Naive thymus-derived CD4-positive, alpha-beta T cell (primary cell): ENCODE measurements at regions not wholly inside any gene's neighbourhood (a gene's known extent, or its start where the extent isn't known, plus 50 kb on each side); places are given as distances from the start of the nearest gene placed in this dataset.
A peak's percentile ranks its signal among the peaks of the same experiment; 100 is the strongest.

Source experiments
- ATAC-seq: fragments of 150-1000 bp; cut with Tn5 transposase; 2 replicates; pipeline ENCODE4 v1.10.0; 2021; ENCODE audit warnings: mild to moderate bottlenecking, moderate library complexity
- CTCF ChIA-PET: fragments of 350-600 bp; sonication (Branson Sonifier 250); formaldehyde crosslinking; loops from one replicate; lab custom pipeline; 2021; ENCODE audit warnings: antibody characterized with exemption; lab: Charles Lee
- POLR2A ChIA-PET: fragments of 350-600 bp; sonication (Branson Sonifier 250); formaldehyde crosslinking; loops from one replicate; lab custom pipeline; 2021; ENCODE audit warnings: antibody characterized with exemption, inconsistent platforms; lab: Charles Lee
- DNase-seq, 9 donors: peaks; one replicate each; pipeline versions ENCODE4 v3.0.0 to v3.0.0-alpha.2; 2020 to 2022; ENCODE audit warnings: mixed read lengths in 1 of 9
- H3K27ac ChIP-seq: one replicate; pipeline ENCODE4 v1.7.0; 2013; ENCODE audit warnings: mild to moderate bottlenecking, low read depth, low read length, moderate library complexity
- H3K27me3 ChIP-seq, 2 donors: one replicate each; pipeline ENCODE4 v1.7.0; 2013; ENCODE audit warnings: low read length in 2 of 2, mild to moderate bottlenecking in 2 of 2, moderate library complexity in 2 of 2; ENCODE audit not compliant: control insufficient read depth in 2 of 2, insufficient read depth in 2 of 2
- H3K36me3 ChIP-seq, 3 experiments: 1 replicate in 2 of 3; 2 replicates in 1 of 3; pipeline ENCODE4 v1.7.0; 2013; ENCODE audit warnings: low read length in 3 of 3, mild to moderate bottlenecking in 3 of 3, moderate library complexity in 1 of 3; ENCODE audit not compliant: insufficient read depth in 3 of 3, control insufficient read depth in 2 of 3
- H3K4me1 ChIP-seq, 2 donors: one replicate each; pipeline ENCODE4 v1.7.0; 2013; ENCODE audit warnings: low read length in 2 of 2, mild to moderate bottlenecking in 2 of 2, moderate library complexity in 1 of 2; ENCODE audit not compliant: control insufficient read depth in 2 of 2, insufficient read depth in 2 of 2
- H3K4me3 ChIP-seq: 2 replicates; pipeline ENCODE4 v1.7.0; 2013; ENCODE audit warnings: mild to moderate bottlenecking, low read length
- H3K9me3 ChIP-seq, 3 experiments: 1 replicate in 2 of 3; 2 replicates in 1 of 3; pipeline ENCODE4 v1.7.0; 2013; ENCODE audit warnings: low read length in 3 of 3; ENCODE audit not compliant: control insufficient read depth in 2 of 3
- H3K27ac Mint-ChIP-seq, 9 donors: one replicate each; pipeline ENCODE4 v1.8.0; 2020 to 2022; ENCODE audit warnings: mixed read lengths in 9 of 9, mild to moderate bottlenecking in 8 of 9, moderate library complexity in 5 of 9, inconsistent platforms in 2 of 9
- H3K27me3 Mint-ChIP-seq, 5 donors: one replicate each; pipeline ENCODE4 v1.8.0; 2021 to 2022; ENCODE audit warnings: mixed read lengths in 5 of 5, mild to moderate bottlenecking in 1 of 5
- H3K36me3 Mint-ChIP-seq, 5 donors: one replicate each; pipeline ENCODE4 v1.8.0; 2020 to 2022; ENCODE audit warnings: mixed read lengths in 5 of 5, mild to moderate bottlenecking in 3 of 5, inconsistent platforms in 1 of 5
- H3K4me1 Mint-ChIP-seq, 7 donors: one replicate each; pipeline ENCODE4 v1.8.0; 2020 to 2022; ENCODE audit warnings: mixed read lengths in 7 of 7, mild to moderate bottlenecking in 3 of 7, inconsistent platforms in 1 of 7
- H3K4me3 Mint-ChIP-seq, 10 donors: one replicate each; pipeline ENCODE4 v1.8.0; 2020 to 2022; ENCODE audit warnings: mild to moderate bottlenecking in 10 of 10, mixed read lengths in 10 of 10, moderate library complexity in 6 of 10, inconsistent platforms in 2 of 10
- H3K9me3 Mint-ChIP-seq, 11 donors: one replicate each; pipeline ENCODE4 v1.8.0; 2020 to 2022; ENCODE audit warnings: mixed read lengths in 11 of 11, mild to moderate bottlenecking in 4 of 11, inconsistent platforms in 1 of 11, moderate library complexity in 1 of 11
- intact Hi-C, 2 donors: fragments of 100-400 bp; cut with micrococcal nuclease; formaldehyde crosslinking; loops; one replicate each; pipeline ENCODE4 v1.15.1; 2023

- Mint-ChIP-seq H3K27me3 (no peaks in the 10 kb centered on the region), H3K27ac (no peak overlapping the region), H3K36me3 (peaks cover 4 to 13% (median 6%) of the 10 kb centered on the region in 5 donors), H3K9me3 (peaks cover 4 to 28% (median 17%) of the 10 kb centered on the region in 11 donors), H3K4me1 (peaks cover 0 to 5% (median 0%) of the 10 kb centered on the region in 7 donors), H3K4me3 (no peak overlapping the region)
- DNase-seq, result no peak
- peaks cover 0 to 4% (median 0%) of the 10 kb centered on the region in 3 experiments for H3K9me3 ChIP-seq
- H3K27ac ChIP-seq, result no peak overlapping the region
- no peak overlapping the region for H3K4me3 ChIP-seq
- no peaks in the 10 kb centered on the region for H3K27me3 ChIP-seq
- ChIA-PET CTCF (interaction anchor here (0.7 kb wide), 1 partner anchor 95 kb away, joined by 4 read pairs; no protein-coding TSS in a partner anchor), POLR2A (no interaction called here)
- no peak for ATAC-seq
- intact Hi-C loops, result no loop called here
- H3K4me1 ChIP-seq, result no peaks in the 10 kb centered on the region
- no peaks in the 10 kb centered on the region for H3K36me3 ChIP-seq
Observed at GRCh38 chr5:87061046-87061445, 206.6 kb upstream of the RASA1 start.

DNA sequence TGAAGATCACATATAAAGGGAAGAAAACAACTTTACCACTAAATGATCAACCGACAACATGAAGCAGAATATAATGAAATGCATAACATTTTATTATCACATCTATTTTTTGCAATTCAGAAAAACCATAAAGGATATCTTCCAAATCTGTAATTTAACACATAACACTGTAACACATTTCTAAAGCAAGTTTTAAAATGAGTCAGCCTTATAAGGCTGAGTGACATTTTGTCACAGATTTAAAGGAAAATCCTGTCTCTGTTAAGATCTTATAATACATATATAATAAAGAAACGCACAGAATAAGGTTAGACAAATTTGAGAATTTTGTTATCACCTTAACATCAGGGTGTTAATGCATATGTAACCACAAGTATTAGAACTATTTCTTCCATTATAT, 198.4 kb upstream of the RASA1 start:
- Histone ChIP-seq H3K4me3 (no peak overlapping the region), H3K27ac (no peak overlapping the region), H3K27me3 (no peaks in the 10 kb centered on the region), H3K4me1 (peaks cover 0 to 16% of the 10 kb centered on the region in 2 donors), H3K9me3 (no peaks in the 10 kb centered on the region), H3K36me3 (no peaks in the 10 kb centered on the region)
- ATAC-seq, result no peak
- POLR2A ChIA-PET, result no interaction called here
- H3K27me3 Mint-ChIP-seq, result no peaks in the 10 kb centered on the region
- H3K4me1 Mint-ChIP-seq, result peaks cover 2 to 19% (median 12%) of the 10 kb centered on the region in 7 donors
- peaks cover 0 to 2% (median 0%) of the 10 kb centered on the region in 5 donors for H3K36me3 Mint-ChIP-seq
- no peaks in the 10 kb centered on the region for H3K9me3 Mint-ChIP-seq
- intact Hi-C loops, result no loop called here
- H3K4me3 Mint-ChIP-seq, result no peak overlapping the region
- CTCF ChIA-PET, result interaction anchor here (1.7 kb wide), 1 partner anchor 327 kb away, joined by 4 read pairs; no protein-coding TSS in a partner anchor
- H3K27ac Mint-ChIP-seq, result peak overlapping the region in 1 of 9 donors; percentile 38
- no peak for DNase-seq

- no peaks in the 10 kb centered on the region for H3K9me3 ChIP-seq
- no peak overlapping the region for H3K4me3 ChIP-seq
- ChIA-PET POLR2A (interaction anchor here (0.8 to 1.3 kb wide), 2 partner anchors 198 to 331 kb away, joined by 3 read pairs; no protein-coding TSS in a partner anchor), CTCF (interaction anchor here (1.7 kb wide), 1 partner anchor 326 kb away, joined by 4 read pairs; no protein-coding TSS in a partner anchor)
- peaks cover 7 to 24% of the 10 kb centered on the region in 2 donors for H3K4me1 ChIP-seq
- H3K27me3 ChIP-seq, result no peaks in the 10 kb centered on the region
- Mint-ChIP-seq H3K36me3 (peaks cover 0 to 8% (median 0%) of the 10 kb centered on the region in 5 donors), H3K27me3 (no peaks in the 10 kb centered on the region), H3K4me1 (peaks cover 10 to 27% (median 20%) of the 10 kb centered on the region in 7 donors), H3K9me3 (peaks cover 0 to 5% (median 0%) of the 10 kb centered on the region in 11 donors), H3K27ac (peak overlapping the region in 2 of 9 donors; percentile 15 to 38), H3K4me3 (no peak overlapping the region)
- ATAC-seq (no peak), DNase-seq (no peak)
- H3K36me3 ChIP-seq, result no peaks in the 10 kb centered on the region
- H3K27ac ChIP-seq, result no peak overlapping the region
- intact Hi-C loops, result loop anchor here (1.0 kb wide), 1 partner anchor 330 kb away; no protein-coding TSS in a partner anchor
Observed at GRCh38 chr5:87069974-87070608, 197.6 kb upstream of the RASA1 start.

DNA sequence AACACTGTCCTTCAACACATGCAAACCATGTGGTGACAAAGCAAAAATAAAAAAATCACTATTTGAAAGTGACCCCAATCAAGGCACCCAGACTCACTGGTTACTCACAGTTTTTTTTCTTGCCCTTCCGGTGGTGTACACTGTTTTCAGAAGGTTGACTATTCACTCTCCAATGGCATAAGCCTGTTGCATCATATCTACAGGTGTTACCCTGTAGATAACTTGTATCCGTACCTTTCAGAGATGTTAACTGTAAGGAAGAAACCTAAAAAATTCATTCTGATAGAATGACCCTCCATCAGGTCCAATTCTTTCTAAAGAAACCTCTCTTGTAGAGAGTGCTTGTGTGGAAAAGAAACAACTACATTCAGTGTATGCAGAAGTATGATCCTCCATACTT, 193.6 kb upstream of the RASA1 start:
- Histone ChIP-seq H3K27me3 (no peaks in the 10 kb centered on the region), H3K4me1 (peaks cover 13 to 33% of the 10 kb centered on the region in 2 donors), H3K27ac (no peak overlapping the region), H3K4me3 (no peak overlapping the region), H3K9me3 (no peaks in the 10 kb centered on the region), H3K36me3 (no peaks in the 10 kb centered on the region)
- intact Hi-C loops, result no loop called here
- Mint-ChIP-seq H3K4me1 (peaks cover 24 to 42% (median 37%) of the 10 kb centered on the region in 7 donors), H3K36me3 (peaks cover 0 to 12% (median 0%) of the 10 kb centered on the region in 5 donors), H3K4me3 (no peak overlapping the region), H3K27ac (peak overlapping the region in 4 of 9 donors; percentile 48 to 78 (median 71)), H3K27me3 (no peaks in the 10 kb centered on the region), H3K9me3 (peaks cover 0 to 10% (median 0%) of the 10 kb centered on the region in 11 donors)
- POLR2A ChIA-PET, result no interaction called here
- CTCF ChIA-PET, result interaction anchor here (0.7 kb wide), 1 partner anchor 326 kb away, joined by 3 read pairs; no protein-coding TSS in a partner anchor
- ATAC-seq (no peak), DNase-seq (no peak)

GRCh38 chr5:87074934-87075541, 192.6 kb upstream of the RASA1 start:
- H3K4me1 Mint-ChIP-seq, result peaks cover 29 to 44% (median 41%) of the 10 kb centered on the region in 7 donors
- H3K4me3 Mint-ChIP-seq, result peak overlapping the region; percentile 8 to 81 (median 46)

GRCh38 chr5:87076411-87076810, 191.3 kb upstream of the RASA1 start:
- Mint-ChIP-seq H3K27me3 (no peaks in the 10 kb centered on the region), H3K4me3 (no peak overlapping the region), H3K4me1 (peaks cover 32 to 54% (median 51%) of the 10 kb centered on the region in 7 donors), H3K9me3 (peaks cover 0 to 10% (median 0%) of the 10 kb centered on the region in 11 donors), H3K27ac (no peak overlapping the region), H3K36me3 (peaks cover 0 to 12% (median 0%) of the 10 kb centered on the region in 5 donors)
- no peaks in the 10 kb centered on the region for H3K36me3 ChIP-seq
- no peak overlapping the region for H3K27ac ChIP-seq
- intact Hi-C loops, result no loop called here
- DNase-seq, result no peak
- ATAC-seq, result no peak
- H3K9me3 ChIP-seq, result no peaks in the 10 kb centered on the region
- H3K27me3 ChIP-seq, result no peaks in the 10 kb centered on the region
- peaks cover 28 to 38% of the 10 kb centered on the region in 2 donors for H3K4me1 ChIP-seq
- ChIA-PET CTCF (no interaction called here), POLR2A (no interaction called here)
- no peak overlapping the region for H3K4me3 ChIP-seq

More at GRCh38 chr5:87074934-87075541, 192.6 kb upstream of the RASA1 start:
- peaks cover 0 to 12% (median 0%) of the 10 kb centered on the region in 5 donors for H3K36me3 Mint-ChIP-seq
- peak; percentile 71 for ATAC-seq
- Histone ChIP-seq H3K27ac (no peak overlapping the region), H3K4me3 (peak overlapping the region; percentile 9), H3K9me3 (no peaks in the 10 kb centered on the region), H3K36me3 (no peaks in the 10 kb centered on the region), H3K4me1 (peaks cover 18 to 27% of the 10 kb centered on the region in 2 donors), H3K27me3 (no peaks in the 10 kb centered on the region)
- ChIA-PET POLR2A (interaction anchor here (0.9 kb wide), 1 partner anchor 47 kb away, joined by 3 read pairs; no protein-coding TSS in a partner anchor), CTCF (no interaction called here)
- H3K9me3 Mint-ChIP-seq, result peaks cover 0 to 10% (median 0%) of the 10 kb centered on the region in 11 donors
- intact Hi-C loops, result loop anchor here in 1 of 2 donors (1.0 kb wide), 1 partner anchor 46 kb away; no protein-coding TSS in a partner anchor
- no peaks in the 10 kb centered on the region for H3K27me3 Mint-ChIP-seq
- H3K27ac Mint-ChIP-seq, result peak overlapping the region; percentile 43 to 92 (median 75)
- peak in 4 of 9 donors; percentile 9 to 19 (median 12) for DNase-seq
